Inferior parietal cortex (tissue), 1 donor: ENCODE measurements at regions not wholly inside any gene's neighbourhood (a gene's known extent, or its start where the extent isn't known, plus 50 kb on each side); places are given as distances from the start of the nearest gene placed in this dataset.
A peak's percentile ranks its signal among the peaks of the same experiment; 100 is the strongest.

ENCODE experiments used
- DNase-seq: peaks from one replicate; pipeline ENCODE4 v3.0.0-alpha.2; 2016; ENCODE audit errors: extremely low spot score

DNA sequence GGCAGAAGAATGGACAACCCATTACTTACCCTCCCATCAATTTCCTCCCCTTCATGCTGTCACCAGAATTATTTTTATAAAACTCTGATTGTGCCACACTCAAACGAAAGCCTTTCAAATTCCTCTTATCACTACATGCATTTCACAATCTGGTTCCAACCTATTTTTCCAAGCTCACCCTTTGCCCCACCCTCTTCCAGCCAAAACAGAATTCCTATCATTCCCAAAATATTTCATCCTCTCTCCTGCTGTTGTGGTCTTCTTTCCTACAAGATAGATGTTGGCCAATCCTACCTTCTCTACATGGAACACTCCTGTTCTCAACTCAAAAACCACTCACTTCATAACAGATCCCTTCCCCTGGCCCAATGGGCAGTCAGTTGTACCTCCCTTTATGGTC lies 111.5 kb downstream of the ELAPOR2 start:
- DNase-seq: no peak

DNA sequence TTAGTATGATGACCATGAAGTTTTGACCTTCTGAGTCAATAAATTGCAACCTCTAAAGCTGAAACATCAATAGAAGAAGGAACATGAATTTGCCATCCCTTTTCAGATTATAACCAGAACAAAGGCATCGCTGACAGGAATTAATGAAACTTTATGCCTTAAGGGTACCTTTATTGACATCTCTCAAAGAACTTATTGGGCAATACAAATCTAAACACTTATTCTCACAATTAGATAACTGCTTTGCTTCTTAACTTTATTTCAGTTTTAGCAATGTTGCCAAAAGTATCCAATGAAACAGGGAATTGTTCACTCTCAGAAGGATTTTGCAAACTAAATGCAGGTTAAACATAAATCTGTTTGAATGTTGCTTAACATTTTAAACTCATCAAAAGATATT lies 116.0 kb downstream of the ELAPOR2 start:
- DNase-seq: no peak

- DNase-seq: no peak
These were observed 116.5 kb downstream of the ELAPOR2 start for GRCh38 chr7:86942995-86943394.

DNA sequence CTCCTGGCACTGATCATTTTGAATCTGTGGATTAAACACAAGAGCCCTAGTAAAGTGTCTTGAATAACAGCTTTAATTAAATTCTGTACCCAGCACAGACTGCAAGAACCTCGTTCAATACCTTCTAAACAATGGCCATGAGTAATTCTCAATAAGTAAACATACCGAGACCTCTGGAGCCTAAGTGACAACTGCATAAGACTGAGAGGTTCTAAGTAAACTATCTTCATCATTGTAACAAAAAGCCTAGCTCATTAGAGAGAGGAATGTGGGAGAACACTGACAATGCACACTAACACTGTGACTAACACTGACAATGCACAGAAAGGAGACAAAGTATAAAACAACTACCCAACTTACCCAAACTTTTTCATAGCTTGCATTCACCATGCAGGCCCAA lies 117.4 kb downstream of the ELAPOR2 start:
- peak; percentile 47 for DNase-seq

- peak; percentile 90 for DNase-seq
These were observed 120.1 kb downstream of the ELAPOR2 start for GRCh38 chr7:86939197-86939814.

DNA sequence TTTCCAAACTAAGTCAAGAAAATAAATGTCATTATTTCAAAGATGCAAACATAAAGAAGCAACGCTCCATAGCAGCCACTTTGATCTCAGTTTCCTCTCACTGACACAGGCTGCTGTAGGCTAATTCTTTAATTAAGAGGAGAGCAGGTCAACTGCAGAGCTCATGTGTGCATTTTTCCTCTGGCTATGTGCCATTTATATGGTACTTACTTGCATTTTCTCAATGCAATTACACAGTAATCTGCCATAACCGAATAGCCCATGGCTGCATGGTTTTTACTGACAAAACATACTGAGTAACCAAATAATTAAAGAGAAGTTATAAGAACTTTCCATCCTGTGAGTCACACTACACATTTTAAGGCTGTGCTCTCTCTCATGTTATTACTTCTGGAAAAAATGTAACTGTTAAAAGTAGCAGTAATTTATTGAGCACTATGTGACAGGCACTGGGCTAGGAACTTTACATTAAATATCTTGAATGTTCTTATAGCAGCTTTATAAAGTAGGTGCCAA lies 122.0 kb downstream of the ELAPOR2 start:
- DNase-seq: no peak

- DNase-seq: no peak
These were observed 126.1 kb downstream of the ELAPOR2 start for GRCh38 chr7:86933295-86933845.

- no peak for DNase-seq
These were observed 127.4 kb downstream of the ELAPOR2 start for GRCh38 chr7:86932038-86932512.

- no peak for DNase-seq
These were observed 128.0 kb downstream of the ELAPOR2 start for GRCh38 chr7:86931439-86931838.

- DNase-seq: no peak
These were observed 128.7 kb downstream of the ELAPOR2 start for GRCh38 chr7:86930554-86931307.

DNA sequence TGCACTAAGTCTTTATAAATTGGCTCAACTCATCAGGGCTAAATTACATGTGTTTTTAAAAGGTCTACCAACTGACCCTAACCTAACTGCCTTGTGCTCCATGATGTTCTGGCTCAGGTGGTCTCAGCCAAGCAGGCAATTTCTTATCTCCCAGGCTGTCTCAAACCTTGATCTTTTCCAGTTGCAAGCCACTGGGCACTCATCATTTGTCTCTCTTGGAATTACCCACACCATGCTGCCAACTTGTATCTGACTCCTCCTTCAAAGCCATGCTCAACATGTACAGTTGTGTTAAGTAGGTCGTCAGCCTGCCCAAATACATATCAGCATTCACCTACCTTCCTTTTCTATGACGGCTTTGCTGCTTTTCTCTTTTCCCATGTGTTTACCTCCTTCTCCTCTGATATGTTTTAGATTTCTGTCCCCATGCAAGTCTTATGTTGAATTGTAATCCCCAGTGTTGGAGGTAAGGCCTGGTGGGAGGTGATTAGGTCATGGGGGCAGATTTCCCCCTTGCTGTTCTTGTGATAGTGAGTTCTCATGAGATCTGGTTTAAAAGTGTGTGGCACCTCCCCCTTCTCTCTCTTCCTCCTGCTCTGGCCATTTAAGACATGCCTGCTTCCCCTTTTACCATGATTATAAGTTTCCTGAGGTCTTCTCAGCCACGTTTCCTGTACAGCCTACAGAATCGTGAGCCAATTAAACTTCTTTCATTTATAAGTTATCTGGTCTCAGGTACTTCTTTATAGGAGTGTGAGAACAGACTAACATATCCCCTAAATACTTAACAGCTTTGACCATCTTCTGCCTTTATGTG lies 130.0 kb downstream of the ELAPOR2 start:
- no peak for DNase-seq

GRCh38 chr7:86928308-86928707 lies 131.1 kb downstream of the ELAPOR2 start:
- DNase-seq: no peak

DNA sequence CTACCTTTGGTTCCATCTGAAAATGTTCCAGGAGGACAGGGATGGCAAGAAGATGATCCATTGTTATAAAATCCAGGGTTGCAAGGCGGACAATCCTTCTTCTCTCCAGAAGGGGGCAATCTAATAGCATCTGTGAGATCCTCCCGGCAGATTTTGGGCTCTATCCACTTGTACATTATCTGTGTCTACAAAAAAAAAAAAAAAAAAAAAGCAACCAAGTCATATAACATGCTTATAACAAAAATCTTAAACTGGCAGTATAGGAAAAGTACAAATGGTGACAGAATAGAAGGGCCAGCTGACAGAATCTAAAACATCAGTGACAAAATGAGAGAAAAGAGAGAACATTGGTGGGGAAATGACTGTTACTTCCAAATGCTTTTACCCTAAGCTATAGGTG lies 132.7 kb downstream of the ELAPOR2 start:
- peak; percentile 77 for DNase-seq

- DNase-seq: no peak
These were observed 134.2 kb downstream of the ELAPOR2 start for GRCh38 chr7:86925221-86925620.

- DNase-seq: no peak
These were observed 135.9 kb downstream of the ELAPOR2 start for GRCh38 chr7:86923527-86923926.

GRCh38 chr7:86920154-86920553 lies 139.3 kb downstream of the ELAPOR2 start:
- DNase-seq: no peak

- DNase-seq: no peak
These were observed 141.2 kb downstream of the ELAPOR2 start for GRCh38 chr7:86918245-86918644.

DNA sequence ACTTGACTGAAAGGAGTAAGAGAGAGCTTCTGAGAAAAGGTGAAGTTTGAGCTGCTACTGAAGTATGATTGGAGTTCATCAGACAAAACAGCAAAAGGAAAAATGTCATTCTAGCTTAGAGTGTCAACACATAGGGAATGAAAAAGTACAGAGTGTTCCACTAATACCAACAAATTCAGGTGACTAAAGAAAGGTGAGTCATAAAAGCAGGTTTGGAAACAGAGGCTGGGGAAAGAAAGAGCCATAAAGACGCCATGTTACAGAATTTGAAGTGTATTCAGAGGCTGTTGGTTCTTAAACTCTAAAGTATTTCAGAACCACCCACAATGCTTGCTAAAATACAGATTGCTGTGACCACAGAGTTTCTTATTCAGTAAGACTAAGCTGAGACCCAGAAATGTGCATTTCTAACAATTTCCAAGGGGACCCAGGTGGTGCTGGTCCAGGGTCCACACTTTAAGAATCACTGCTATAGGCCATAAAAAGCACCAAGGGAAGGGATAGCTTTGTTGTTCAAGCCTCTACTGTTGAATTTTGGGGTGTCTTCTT lies 143.1 kb downstream of the ELAPOR2 start:
- DNase-seq: no peak

DNA sequence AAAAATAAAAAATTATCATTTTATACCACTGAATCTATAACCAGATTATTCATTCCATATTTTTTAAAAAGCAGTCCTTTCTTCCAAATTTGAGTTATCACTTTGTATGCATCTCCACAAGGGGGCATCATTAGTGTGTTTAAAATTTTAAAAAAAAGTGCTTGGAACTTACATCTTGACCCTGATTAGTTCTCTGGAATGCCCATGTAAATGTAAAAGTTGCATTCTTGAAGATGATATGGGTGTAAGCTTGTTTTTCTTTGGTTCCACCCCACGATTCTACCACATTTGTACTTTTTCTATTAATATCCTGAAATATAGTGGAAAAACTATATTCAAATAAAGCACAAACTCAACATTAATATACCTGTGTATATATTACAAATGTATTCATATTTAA lies 144.9 kb downstream of the ELAPOR2 start:
- DNase-seq: peak; percentile 40
